NCI-H1092 (cell line): ENCODE measurements at regions not wholly inside any gene's neighbourhood (a gene's known extent, or its start where the extent isn't known, plus 50 kb on each side); places are given as distances from the start of the nearest gene placed in this dataset.
A peak's percentile ranks its signal among the peaks of the same experiment; 100 is the strongest.
"Not testable (repeated sequence)": the region's sequence is repeated elsewhere in the genome, so short reads cannot be mapped to it uniquely, and the experiment has no call there.

Experiments
- DNase-seq: peaks from one replicate; lab custom pipeline; 2025; lab: John Stamatoyannopoulos, UW

GRCh38 chr2:16202266-16203020, 262.1 kb downstream of the MYCN start:
- no peak for DNase-seq

DNA sequence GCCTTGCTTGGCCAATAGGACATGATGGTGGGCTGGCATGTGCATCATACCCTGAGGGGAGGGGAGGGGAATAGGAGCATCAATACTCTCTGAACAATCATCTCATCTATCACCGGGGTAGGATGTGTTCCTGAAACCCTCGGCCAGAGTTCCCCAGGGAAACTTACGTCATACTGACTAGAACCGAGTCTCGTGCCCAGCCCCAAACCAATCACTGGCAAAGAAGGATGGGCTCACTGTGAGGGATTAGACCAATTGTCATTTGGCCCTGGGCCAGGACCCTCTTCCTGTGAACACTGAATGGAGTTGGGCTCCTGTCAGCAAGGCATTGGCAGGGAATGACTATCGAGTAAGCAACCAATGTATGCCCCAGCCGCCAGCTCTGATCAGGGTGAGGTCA, 261.5 kb downstream of the MYCN start:
- DNase-seq, result no peak

DNA sequence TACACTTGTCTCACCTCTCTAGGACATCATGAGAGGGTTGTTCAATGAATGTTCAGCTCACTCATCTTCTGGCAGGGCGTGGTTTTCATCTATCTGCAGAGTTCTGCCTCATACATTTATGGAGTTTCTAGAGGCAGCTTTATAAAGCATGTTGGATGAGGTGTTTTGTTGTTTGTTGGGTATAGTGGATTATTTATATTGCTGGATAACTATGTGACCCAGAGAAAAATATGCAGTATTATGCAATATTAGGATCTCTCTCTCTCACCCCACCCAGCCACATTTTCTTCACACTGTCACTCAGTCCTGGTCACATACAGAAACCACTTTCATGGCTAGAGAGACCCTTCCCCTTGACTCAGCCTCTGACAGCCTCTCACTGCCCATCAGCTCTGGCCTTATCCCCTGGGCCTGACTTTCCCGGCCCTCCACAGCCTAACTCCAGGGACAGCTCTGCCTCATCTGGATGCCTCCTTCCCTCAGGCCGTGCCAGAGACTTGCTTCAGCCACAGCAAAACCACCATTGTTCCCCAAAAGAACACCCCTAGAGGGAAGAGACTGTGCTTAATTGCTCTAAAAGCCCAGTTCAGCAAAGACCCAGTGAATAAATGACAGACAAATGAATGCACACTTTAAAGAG, 260.3 kb downstream of the MYCN start:
- no peak for DNase-seq

GRCh38 chr2:16199882-16200553, 259.7 kb downstream of the MYCN start:
- no peak for DNase-seq

GRCh38 chr2:16199241-16199640, 258.9 kb downstream of the MYCN start:
- not testable (repeated sequence) for DNase-seq

GRCh38 chr2:16198166-16198912, 258.0 kb downstream of the MYCN start:
- DNase-seq, result no peak

GRCh38 chr2:16197504-16198147, 257.3 kb downstream of the MYCN start:
- no peak for DNase-seq

- DNase-seq, result no peak
These were observed 256.5 kb downstream of the MYCN start for GRCh38 chr2:16196687-16197503.

GRCh38 chr2:16195681-16196070, 255.3 kb downstream of the MYCN start:
- no peak for DNase-seq

DNA sequence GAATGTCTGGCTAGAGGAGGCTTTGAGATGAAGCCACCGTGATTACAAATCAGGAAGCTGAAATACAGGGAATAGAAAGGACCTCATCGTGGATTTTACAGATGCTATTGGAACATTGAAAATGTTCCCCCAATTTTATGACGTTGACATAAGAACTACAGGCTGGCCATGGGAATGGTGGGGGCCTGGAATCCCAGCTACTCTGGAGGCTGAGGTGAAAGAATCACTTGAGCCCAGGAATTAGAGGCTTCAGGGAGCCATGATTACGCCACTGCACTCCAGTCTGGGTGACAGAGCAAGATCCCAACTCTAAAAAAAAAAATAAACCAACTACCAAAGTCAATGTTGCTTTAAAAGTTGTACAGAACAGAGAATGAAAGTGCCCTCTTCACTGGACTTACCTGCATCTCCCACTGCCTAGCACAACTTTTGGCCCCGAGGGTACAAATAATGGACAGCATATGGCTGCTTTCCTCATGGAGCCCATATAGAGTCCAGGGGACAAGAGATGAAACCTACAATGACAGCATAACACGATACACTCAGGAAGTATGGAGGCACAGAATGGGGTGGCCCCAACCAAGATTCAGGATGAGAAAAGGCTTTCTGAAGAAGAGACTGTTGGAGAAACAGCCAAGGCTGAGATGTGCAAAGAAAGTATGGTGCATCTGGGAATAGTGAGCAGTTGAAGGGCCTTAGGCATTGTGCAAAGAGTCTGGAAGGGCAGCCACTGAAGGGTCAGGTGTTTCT, 254.8 kb downstream of the MYCN start:
- no peak for DNase-seq

DNA sequence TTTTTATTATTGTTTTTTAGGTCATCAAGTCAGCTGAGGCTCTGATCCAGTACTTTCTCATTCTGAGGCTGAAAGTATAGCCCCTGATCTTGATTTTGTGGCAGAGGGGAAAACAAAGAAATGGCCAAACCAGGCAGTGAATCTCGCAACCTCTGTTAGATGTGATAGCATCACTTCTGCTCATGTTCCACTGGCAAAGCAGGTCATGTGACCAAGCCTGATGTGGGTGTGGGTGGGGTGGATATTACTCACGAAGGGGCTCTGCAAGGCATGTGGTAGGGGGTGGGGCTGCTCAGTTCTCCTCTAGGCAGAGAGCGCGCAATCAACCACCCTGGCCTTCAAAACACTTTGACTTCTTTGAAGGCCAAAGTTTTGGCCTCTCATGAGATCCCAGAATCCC, 254.2 kb downstream of the MYCN start:
- DNase-seq, result no peak

DNA sequence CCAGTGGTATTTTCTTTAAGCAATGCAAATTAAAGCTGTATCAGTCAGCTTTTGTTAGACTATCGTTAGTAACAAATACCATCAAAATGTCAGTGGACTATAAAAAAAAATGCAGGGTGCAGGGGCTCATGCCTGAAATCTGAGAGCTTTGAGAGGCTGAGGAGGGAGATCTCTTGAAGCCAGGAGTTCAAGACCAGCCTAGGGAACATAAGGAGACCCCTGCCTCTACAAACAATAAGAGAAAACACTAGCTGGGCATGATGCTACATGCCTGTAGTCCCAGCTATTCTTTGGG, 253.7 kb downstream of the MYCN start:
- DNase-seq, result no peak

DNA sequence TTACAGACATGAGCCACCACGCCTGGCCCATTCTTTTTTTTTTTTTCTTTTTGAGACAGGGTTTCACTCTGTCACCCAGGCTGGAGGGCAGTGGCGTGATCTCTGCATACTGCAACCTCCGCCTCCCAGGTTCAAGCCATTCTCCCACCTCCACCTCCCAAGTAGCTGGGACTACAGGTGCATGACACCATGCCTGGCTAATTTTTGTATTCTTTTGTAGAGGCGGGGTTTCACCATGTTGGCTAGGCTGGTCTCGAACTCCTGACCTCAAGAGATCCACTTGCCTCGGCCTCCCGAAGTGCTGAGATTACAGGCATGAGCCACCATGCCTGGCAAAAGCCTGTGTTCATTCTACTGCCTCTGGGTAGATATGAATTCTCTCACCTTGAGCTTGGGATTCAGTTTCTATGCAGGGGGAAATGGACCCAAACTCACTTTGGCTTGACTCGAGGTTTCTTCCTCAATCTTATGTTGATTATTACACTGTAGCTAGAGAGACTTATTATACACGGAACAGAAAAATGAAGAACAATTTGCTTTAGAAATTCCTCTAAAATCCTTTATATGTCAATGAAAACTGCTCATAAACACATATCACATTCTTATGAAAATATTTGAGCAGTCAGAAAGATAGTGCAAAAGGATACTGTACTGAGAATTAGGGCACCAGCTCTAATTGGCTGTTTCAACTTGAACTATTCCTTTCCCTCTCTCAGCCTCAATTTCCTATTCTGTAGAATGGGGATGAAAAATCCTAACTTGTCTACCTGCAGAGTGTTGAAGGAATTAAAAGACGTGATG, 252.3 kb downstream of the MYCN start:
- DNase-seq, result no peak

DNA sequence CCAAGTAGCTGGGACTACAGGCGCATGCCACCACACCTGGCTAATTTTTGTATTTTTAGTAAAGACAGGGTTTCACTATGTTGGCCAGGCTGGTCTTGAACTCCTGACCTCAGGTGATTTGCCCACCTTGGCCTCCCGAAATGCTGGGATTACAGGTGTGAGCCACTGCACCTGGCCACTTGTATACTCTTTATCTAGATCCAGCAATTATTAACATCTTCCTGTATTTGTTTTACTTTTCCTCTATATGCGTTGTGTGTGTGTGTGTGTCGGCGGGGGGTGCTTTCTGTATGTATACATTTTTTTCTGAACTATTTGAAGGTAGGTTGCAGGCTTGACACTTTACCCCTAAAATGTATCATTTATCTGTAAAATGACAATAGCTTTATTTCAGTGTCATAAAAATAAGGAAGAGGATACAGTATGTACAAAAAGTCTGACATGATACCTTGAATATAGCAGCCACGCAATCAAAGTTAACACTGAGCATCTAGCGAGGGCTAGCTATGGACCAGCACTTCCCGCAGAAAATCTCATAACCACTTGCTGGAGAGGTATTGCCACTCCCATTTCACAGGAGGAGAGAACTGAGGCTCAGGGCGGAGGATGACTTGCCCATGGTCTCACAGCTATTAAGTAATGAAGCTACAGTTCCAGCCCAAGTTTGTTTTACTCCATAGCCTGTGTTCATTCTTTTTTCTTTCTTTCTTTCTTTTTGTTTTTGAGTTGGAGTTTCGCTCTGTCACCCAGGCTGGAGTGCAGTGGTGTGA, 251.3 kb downstream of the MYCN start:
- DNase-seq, result no peak

GRCh38 chr2:16190446-16191270, 250.3 kb downstream of the MYCN start:
- DNase-seq, result no peak

DNA sequence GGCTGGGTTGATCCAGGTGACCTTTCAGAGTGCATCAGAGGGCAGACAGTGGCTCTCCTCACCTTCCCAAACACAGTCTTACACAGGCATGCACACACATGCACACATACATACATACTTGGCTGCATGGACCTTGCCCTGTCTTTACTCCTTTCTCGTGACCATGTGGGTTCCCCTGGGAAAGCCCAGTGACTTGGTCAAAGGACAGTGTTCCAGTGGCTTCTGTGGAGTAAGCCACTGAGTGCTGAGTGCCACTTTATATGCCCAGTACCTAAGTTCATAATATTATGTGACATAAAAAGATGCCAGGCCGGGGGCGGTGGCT, 249.4 kb downstream of the MYCN start:
- no peak for DNase-seq

- peak; percentile 59 for DNase-seq
These were observed 248.9 kb downstream of the MYCN start for GRCh38 chr2:16189029-16189835.
